ENCODE measurements at regions not wholly inside any gene's neighbourhood (a gene's known extent, or its start where the extent isn't known, plus 50 kb on each side); places are given as distances from the start of the nearest gene placed in this dataset.

DNA sequence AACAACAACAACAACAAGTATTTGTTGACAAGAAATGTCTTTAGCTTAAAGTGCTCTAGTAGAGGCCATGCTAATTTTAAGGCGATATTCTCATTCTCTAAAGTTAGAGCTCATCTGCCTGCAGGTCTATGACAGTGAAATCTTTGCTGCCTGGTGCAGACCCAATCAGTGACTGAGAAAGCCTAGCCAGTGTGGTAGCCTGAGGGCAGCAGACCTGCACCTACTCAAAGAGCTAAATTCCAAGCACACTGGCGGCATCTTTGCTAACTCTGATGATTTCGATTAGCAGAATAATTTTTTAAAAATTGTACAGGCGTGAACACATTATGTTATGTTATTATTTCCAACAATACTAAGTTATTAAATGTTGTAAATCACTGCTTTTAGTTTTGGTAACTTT, 228.8 kb upstream of the RGMA start:
- TF ChIP-seq, protein P1, sequence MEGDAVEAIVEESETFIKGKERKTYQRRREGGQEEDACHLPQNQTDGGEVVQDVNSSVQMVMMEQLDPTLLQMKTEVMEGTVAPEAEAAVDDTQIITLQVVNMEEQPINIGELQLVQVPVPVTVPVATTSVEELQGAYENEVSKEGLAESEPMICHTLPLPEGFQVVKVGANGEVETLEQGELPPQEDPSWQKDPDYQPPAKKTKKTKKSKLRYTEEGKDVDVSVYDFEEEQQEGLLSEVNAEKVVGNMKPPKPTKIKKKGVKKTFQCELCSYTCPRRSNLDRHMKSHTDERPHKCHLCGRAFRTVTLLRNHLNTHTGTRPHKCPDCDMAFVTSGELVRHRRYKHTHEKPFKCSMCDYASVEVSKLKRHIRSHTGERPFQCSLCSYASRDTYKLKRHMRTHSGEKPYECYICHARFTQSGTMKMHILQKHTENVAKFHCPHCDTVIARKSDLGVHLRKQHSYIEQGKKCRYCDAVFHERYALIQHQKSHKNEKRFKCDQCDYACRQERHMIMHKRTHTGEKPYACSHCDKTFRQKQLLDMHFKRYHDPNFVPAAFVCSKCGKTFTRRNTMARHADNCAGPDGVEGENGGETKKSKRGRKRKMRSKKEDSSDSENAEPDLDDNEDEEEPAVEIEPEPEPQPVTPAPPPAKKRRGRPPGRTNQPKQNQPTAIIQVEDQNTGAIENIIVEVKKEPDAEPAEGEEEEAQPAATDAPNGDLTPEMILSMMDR (IDR thresholded peaks at IDR 0.05) = no peak
- TF ChIP-seq POLR2A (IDR thresholded peaks at IDR 0.05) (no peak), POLR2AphosphoS5 (IDR thresholded peaks at IDR 0.05) (no peak)
